ENCODE measurements at regions not wholly inside any gene's neighbourhood (a gene's known extent, or its start where the extent isn't known, plus 50 kb on each side); places are given as distances from the start of the nearest gene placed in this dataset.

DNA sequence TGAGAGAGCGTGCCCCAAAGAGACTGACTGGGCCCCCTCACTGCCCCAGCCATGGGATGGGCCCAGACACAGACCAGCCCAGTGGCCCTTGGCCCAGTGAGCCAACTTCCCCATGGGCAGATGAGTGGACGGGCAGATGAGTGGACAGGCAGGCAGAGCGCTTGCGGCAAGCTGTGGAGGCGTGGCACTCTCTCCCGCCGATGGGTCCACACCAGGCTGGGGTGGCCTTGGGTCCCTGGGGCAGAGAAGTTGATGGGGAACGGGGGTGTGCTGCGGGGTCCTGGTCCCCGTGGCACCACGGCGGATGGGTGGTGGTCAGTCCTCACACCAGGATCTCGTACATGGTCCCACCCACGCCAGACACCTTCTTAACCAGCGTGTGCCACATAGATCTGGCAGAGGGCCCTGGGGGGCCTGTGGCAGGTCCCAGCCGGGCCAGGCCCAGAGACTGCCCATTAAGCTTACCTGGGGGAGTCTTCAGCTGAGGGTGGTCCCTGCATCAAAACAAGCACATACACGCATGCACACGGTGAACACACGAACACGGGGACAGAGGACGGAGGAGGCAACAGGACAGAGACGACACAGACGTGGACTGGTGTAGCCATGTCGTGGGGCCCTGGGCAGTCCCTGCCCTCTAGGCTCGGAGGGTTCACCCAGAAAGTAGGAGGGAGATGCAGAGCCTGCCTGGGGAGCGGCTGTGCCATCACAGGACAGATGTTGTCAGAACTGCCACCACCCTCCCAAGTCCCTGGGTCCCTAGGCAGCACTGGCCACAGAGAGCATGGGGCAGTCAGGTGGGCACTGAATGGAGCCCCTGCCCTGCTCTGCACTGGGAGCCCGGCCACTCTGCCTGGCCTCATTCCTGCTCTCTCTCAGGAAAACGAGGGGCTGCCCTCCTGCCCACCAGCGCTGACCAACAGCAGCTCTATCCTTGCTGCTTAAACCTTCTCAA is 182.2 kb downstream of the IGLL1 start:
- TF ChIP-seq POLR2AphosphoS5 (IDR thresholded peaks at IDR 0.05; ENCODE audit: low read depth, low read length) (no peak), EED (CRISPR knock-in tag; IDR thresholded peaks at IDR 0.05) (no peak), SRF (IDR thresholded peaks at IDR 0.05; ENCODE audit: low read depth, low read length) (no peak), BHLHE40 (IDR thresholded peaks at IDR 0.05; ENCODE audit: low read length) (no peak), RBAK (CRISPR knock-in tag; IDR thresholded peaks at IDR 0.05) (no peak), ZKSCAN8 (CRISPR knock-in tag; IDR thresholded peaks at IDR 0.05; ENCODE audit: borderline replicate concordance) (no peak)
- TF ChIP-seq, protein P1, sequence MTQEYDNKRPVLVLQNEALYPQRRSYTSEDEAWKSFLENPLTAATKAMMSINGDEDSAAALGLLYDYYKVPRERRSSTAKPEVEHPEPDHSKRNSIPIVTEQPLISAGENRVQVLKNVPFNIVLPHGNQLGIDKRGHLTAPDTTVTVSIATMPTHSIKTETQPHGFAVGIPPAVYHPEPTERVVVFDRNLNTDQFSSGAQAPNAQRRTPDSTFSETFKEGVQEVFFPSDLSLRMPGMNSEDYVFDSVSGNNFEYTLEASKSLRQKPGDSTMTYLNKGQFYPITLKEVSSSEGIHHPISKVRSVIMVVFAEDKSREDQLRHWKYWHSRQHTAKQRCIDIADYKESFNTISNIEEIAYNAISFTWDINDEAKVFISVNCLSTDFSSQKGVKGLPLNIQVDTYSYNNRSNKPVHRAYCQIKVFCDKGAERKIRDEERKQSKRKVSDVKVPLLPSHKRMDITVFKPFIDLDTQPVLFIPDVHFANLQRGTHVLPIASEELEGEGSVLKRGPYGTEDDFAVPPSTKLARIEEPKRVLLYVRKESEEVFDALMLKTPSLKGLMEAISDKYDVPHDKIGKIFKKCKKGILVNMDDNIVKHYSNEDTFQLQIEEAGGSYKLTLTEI (CRISPR knock-in tag; conservative IDR thresholded peaks at IDR 0.05) = no peak
- TF ChIP-seq, protein P2, sequence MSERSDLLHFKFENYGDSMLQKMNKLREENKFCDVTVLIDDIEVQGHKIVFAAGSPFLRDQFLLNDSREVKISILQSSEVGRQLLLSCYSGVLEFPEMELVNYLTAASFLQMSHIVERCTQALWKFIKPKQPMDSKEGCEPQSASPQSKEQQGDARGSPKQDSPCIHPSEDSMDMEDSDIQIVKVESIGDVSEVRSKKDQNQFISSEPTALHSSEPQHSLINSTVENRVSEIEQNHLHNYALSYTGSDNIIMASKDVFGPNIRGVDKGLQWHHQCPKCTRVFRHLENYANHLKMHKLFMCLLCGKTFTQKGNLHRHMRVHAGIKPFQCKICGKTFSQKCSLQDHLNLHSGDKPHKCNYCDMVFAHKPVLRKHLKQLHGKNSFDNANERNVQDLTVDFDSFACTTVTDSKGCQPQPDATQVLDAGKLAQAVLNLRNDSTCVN (CRISPR knock-in tag; IDR thresholded peaks at IDR 0.05; ENCODE audit: borderline replicate concordance) = no peak
- TF ChIP-seq, protein P3, sequence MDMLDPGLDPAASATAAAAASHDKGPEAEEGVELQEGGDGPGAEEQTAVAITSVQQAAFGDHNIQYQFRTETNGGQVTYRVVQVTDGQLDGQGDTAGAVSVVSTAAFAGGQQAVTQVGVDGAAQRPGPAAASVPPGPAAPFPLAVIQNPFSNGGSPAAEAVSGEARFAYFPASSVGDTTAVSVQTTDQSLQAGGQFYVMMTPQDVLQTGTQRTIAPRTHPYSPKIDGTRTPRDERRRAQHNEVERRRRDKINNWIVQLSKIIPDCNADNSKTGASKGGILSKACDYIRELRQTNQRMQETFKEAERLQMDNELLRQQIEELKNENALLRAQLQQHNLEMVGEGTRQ (IDR thresholded peaks at IDR 0.05; ENCODE audit: low read depth, low read length) = no peak
- TF ChIP-seq, protein P3 (CRISPR knock-in tag; IDR thresholded peaks at IDR 0.05; ENCODE audit: borderline replicate concordance) = no peak
